HG02623 (cell line): ENCODE measurements at regions not wholly inside any gene's neighbourhood (a gene's known extent, or its start where the extent isn't known, plus 50 kb on each side); places are given as distances from the start of the nearest gene placed in this dataset.
"Not testable (repeated sequence)": the region's sequence is repeated elsewhere in the genome, so short reads cannot be mapped to it uniquely, and the experiment has no call there.

Experiments used
- ATAC-seq: cut with Tn5 transposase; IDR thresholded peaks from one replicate; pipeline ENCODE4 v1.9.1; 2021; ENCODE audit warnings: moderate library complexity; ENCODE audit not compliant: unreplicated experiment

- peak; percentile 70 for ATAC-seq
These were observed 241.5 kb downstream of the SATB2 start for GRCh38 chr2:199216253-199216652.

DNA sequence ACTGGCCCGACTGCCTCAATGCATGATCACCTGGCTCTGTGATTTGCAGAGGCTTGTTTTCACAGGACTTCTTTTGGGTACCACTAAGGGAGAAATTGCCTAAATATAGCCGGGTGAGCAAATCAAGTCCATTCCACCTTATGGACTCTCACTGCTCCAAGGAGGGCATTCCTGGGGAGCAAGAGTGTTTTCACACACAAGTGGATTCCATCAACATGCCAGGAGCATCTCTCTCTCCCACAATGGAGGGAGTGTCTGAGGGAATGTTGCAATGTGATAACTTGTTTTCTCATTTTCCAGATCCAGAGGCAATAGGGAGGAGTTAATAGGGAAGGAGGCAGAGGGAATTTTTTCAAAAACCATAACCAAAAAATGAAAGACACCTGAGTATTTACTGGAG is 250.7 kb downstream of the SATB2 start:
- ATAC-seq, result no peak

GRCh38 chr2:199206536-199206935 is 251.2 kb downstream of the SATB2 start:
- ATAC-seq, result no peak

DNA sequence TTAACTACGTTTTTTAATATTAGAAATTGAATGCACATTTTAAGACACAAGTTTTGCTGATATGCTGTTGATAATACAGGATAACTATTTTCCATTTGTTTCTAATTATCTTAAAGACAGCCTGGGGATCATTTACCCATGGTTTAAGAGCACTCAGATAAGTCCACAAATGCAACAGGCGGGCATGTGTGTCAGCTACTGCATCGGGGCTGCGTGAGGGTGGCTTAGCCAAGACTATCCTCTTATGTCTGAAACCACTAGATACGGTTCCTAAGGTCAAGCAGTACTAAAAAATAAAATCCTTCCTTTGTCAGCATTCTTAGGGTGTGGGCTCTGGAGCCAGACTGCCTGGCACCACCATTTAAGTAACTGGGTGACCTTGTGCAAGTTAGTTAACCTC is 254.8 kb downstream of the SATB2 start:
- ATAC-seq, result no peak

- peak; percentile 52 for ATAC-seq
These were observed 256.2 kb downstream of the SATB2 start for GRCh38 chr2:199201539-199201938.

DNA sequence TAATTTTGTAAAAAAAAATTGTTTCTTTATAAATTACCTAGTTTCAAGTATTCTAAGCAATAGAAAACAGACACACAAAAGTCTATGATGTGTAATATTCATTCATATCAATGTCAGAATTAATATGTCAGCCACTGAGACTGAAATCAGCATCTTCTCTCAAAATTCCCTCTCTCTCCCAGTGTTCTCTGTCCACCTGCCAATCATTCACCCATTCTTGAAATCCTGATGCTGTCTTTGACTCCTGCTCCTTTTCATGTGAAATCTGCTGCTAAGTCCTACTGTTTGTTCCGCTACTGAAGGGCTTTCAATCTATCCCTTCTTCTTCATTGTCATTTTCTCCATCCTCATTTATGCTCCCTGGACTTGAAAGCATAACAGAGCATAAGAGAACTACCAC is 257.9 kb downstream of the SATB2 start:
- ATAC-seq, result no peak

DNA sequence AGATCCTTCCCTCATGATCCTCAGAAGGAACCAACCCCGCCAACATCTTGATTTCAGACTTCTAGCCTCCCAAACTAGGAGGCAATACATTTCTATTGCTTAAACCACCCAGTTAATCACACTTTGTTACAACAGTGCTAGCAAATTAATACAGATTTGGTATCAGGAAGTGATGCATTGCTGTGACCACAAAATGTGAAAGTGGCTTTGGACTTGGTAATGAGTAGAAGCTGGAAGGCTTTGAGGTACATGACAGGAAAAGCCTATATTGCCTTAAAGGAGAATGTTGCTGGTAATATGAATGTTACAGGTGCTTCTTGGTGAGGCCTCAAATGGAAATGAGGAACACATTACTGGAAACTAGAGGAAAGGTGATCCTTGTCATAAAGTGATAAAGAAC is 260.3 kb downstream of the SATB2 start:
- no peak for ATAC-seq

DNA sequence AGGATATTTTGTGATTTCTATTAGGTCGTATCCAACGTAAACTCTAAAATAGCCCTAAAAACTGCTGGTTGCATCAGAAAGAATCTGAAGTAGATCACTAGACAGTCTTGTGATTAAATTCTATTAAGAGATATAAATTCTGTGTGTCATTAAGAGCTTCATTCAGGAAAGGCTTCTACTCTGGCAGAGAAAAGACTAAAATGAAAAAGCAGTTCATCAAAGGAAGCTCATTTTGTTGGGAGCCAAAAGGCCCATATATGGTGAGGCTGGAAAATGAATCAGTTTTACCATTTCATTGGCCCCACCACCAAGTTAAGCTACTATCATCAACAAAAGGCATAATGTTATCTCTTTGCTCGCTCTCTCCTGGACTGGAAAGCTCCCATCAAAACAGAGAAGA is 261.1 kb downstream of the SATB2 start:
- ATAC-seq, result no peak

GRCh38 chr2:199195927-199196502 is 261.7 kb downstream of the SATB2 start:
- ATAC-seq, result no peak

DNA sequence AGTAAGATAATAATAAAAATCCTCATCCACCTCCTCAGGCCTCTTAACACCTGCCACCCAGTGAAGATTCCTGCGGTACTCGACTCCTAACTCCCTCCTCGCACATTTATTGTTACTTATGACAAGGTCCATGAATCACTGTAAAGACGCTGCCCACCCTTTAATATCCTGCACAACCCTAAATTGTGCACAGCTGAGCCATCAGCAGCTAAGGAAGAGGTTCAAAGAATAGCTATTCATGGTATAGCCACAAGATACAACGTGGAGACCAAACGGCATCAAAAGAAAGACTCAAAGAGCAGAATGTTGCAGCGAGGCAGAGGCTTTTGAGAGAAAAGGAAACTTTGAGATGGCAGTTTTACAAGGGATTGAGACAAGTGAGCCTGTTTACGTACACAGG is 266.3 kb downstream of the SATB2 start:
- no peak for ATAC-seq

- no peak for ATAC-seq
These were observed 268.5 kb downstream of the SATB2 start for GRCh38 chr2:199189229-199189628.

DNA sequence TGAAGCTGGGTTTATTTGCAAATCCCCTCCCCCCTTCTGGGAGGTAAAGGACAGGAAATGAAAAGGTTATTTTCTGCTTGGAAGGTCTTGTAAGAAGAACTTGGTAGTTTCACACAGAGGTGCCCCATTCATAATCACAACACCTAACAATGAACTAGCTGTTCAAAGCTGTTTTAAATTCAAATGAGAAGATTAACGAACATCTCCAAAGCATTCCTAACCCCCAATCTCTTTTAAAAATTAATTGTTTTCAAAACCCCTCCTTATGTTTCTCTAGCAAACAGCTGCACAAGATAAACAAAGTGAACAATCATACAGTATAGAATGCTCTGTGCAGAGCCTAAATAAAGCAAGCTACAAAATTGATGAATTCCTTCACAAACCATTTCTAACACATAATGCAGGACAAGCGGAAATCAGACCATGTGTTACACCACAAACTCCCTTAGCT is 271.4 kb downstream of the SATB2 start:
- ATAC-seq, result no peak

DNA sequence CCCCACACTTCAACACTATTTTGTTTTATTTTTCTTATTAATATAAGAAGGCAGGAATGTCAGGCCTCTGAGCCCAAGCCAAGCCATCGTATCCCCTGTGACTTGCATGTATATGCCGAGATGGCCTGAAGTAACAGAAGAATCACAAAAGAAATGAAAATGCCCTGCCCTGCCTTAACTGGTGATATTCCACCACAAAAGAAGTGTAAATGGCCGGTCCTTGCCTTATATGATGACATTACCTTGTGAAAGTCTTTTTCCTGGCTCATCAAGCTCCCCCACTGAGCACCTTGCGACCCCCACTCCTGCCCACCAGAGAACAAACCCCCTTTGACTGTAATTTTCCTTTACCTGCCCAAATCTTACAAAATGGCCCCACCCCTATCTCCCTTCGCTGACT is 272.6 kb downstream of the SATB2 start:
- not testable (repeated sequence) for ATAC-seq

- ATAC-seq, result no peak
These were observed 293.9 kb downstream of the SATB2 start for GRCh38 chr2:199163613-199164458.

DNA sequence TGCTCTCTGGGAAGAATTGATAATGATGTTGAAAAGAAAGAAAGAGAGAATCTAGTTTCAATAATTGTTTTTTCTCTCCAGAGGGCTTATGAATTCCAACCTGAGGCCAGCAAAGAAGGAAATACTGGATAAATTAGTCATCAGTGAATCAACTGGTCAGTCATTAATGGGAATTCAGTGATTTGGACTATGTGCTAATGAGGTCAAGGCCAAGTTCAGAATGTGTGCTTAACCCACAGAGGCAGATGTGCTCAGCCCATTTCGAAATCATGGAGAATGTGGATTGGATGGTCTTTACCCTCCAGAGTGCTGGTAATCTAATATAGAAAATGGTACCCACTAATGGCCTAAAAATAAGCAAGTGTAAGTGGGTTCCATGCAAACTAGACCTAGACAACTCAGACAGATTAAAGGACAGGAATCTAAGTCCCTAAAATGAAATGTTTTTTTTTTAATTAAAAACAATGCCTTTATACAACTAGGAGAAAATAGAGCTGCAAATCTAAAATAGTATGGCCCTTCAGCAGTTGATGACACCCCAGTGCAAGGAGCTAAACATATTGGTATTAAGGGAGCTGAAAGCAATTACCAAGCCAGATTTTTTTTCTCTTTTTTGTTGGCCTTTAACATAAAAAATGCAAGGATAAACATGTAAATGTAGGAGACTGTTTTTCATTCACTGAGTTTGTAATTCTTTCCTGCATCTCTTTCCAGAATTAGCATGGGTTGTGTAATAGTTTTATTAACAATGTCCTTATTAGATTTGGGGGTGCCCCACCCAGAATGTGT is 296.9 kb downstream of the SATB2 start:
- ATAC-seq, result no peak

- ATAC-seq, result no peak
These were observed 297.7 kb downstream of the SATB2 start for GRCh38 chr2:199160081-199160480.

DNA sequence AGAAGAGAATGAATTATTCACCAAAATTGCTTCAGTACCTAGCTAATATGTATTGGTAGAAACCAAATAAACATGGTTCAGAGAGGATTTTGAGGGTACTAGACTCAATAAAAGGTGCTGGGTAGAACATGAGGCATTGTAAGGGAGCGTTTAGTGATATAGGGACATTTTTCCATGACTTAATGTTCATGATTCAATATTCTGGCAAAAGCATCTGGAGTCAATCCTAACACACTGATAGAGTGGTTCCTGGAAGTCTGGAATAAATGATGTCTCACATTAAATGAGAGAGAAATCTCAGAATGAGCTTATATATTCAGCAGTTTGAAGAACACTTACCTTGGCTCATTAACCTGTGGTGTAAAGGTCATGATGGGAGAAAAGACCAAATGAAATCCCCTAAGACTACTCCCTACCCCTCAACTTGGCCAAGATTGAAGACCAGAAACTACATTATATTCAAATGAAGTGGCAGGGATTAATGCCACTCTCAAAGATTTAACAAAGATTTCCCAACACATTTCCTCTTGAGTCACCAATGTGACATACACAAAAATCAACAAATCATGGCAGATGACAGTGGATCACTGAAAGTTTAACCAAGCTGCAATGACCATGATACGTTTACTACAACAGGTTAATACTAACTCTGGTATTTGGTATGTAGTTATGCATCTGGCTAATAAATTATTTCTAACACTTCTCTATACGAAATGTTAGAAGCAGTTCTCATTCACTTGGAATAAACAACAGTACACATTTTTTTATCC is 309.5 kb downstream of the SATB2 start:
- ATAC-seq, result no peak

GRCh38 chr2:199147216-199147615 is 310.5 kb downstream of the SATB2 start:
- ATAC-seq, result no peak

DNA sequence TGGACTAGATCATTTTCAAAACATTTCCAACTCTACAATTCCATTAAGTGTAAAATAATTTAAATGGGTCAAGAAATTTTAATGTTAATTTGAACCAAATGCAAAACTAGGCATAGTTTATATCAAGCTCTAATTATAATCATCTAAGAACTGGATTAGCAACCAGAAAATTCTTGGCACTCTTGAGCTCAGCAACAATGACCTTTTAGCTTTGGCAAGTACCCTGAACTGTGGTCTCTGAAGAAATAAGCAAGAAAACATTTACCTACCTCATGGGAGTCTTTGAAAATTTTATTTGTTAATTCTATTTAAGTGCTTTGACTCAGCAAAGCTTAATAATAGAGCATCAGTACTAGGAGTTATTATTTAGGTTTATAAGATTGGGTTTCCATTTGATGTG is 313.2 kb downstream of the SATB2 start:
- ATAC-seq, result no peak

- ATAC-seq, result no peak
These were observed 313.7 kb downstream of the SATB2 start for GRCh38 chr2:199144036-199144435.

- no peak for ATAC-seq
These were observed 321.1 kb downstream of the SATB2 start for GRCh38 chr2:199136681-199137080.
